ENCODE measurements at regions not wholly inside any gene's neighbourhood (a gene's known extent, or its start where the extent isn't known, plus 50 kb on each side); places are given as distances from the start of the nearest gene placed in this dataset.

DNA sequence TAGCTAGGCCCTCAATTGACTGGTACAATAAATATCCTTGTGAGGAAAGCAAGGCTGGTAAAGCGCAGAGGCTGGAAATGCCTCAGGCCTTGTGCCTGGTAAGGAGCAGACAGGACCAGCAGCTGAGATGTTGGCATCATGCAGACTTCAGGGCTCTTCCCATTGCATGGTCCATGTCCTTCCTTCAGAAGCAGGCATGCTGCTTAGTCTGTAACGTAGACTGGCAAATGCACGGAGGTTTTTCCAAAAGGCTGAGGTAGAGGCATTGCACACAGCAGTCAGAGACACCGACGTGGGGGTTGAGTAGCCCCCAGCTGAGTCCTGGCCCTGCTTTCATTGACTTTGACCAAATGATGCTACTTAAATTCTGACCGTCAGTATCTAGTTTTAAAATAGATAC lies 87.1 kb downstream of the ADRB2 start:
- Histone ChIP-seq H3K4me1 (no peaks in the 10 kb centered on the region), H3K9me3 (no peaks in the 10 kb centered on the region), H3K4me3 (no peak overlapping the region), H3K27me3 (no peaks in the 10 kb centered on the region), H3K27ac (no peak overlapping the region), H3K36me3 (no peaks in the 10 kb centered on the region)
- DNase-seq = no peak
- intact Hi-C loops (cut with DNase I; ENCODE audit: low total_unique reads) = no loop called here
- TF ChIP-seq POLR2A (IDR thresholded peaks at IDR 0.05) = no peak
- TF ChIP-seq, protein P1, sequence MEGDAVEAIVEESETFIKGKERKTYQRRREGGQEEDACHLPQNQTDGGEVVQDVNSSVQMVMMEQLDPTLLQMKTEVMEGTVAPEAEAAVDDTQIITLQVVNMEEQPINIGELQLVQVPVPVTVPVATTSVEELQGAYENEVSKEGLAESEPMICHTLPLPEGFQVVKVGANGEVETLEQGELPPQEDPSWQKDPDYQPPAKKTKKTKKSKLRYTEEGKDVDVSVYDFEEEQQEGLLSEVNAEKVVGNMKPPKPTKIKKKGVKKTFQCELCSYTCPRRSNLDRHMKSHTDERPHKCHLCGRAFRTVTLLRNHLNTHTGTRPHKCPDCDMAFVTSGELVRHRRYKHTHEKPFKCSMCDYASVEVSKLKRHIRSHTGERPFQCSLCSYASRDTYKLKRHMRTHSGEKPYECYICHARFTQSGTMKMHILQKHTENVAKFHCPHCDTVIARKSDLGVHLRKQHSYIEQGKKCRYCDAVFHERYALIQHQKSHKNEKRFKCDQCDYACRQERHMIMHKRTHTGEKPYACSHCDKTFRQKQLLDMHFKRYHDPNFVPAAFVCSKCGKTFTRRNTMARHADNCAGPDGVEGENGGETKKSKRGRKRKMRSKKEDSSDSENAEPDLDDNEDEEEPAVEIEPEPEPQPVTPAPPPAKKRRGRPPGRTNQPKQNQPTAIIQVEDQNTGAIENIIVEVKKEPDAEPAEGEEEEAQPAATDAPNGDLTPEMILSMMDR (IDR thresholded peaks at IDR 0.05) = no peak

DNA sequence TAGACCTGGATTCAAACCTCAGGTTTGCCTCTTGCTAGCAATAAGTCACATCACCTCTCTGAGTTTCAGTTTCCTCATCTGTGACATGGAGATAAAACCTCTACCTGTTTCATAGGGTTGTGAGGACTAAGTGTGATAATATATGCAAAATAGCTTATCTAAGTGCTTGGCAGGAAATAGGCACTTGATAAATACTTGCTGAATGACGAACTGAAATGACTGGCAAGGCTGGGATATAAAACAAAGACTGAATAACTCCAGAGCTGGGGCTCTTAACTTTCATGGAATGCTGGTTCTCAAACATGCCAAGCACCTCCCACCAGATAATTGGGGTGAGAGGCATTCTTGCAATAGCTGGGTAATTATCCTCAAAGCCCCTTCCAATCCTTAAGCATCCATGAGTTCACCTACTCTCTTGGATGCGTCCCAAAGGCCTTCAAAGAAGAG lies 87.6 kb downstream of the ADRB2 start:
- intact Hi-C loops (cut with DNase I; ENCODE audit: low total_unique reads) = no loop called here
- Histone ChIP-seq H3K4me1 (no peaks in the 10 kb centered on the region), H3K4me3 (no peak overlapping the region), H3K36me3 (no peaks in the 10 kb centered on the region), H3K27ac (no peak overlapping the region), H3K9me3 (no peaks in the 10 kb centered on the region), H3K27me3 (no peaks in the 10 kb centered on the region)
- DNase-seq = no peak
- TF ChIP-seq, protein P1 (IDR thresholded peaks at IDR 0.05) = no peak
- no peak for TF ChIP-seq POLR2A (IDR thresholded peaks at IDR 0.05)

DNA sequence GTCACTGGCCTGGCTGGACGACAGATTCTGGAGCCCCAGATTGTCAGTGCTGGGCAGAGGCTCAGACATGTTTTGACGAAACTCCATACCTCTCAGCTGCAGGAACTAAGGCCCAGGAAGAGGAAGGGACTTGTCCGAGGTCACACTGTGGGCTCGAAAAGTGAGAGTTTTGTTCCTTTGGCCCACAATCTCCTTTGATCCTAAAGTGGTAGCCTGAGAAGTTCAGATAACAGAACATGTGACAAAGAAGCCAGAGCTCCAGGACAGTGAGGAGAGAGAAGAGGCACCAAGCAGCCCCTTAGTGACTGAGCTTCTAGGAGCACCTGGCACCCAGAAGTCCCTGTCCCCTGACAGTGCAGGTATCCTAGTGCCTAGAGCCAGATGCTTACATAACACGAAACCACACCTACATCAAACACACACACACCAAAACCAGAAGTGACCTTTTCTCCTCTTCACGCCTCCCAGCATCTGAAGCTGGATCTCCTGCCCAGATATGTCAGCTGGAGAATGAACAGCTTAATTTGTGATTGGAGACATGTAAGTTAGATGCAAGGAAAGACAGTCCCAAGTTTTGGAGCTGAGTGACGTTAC lies 88.9 kb downstream of the ADRB2 start:
- Histone ChIP-seq H3K27ac (no peak overlapping the region), H3K36me3 (no peaks in the 10 kb centered on the region), H3K9me3 (no peaks in the 10 kb centered on the region), H3K4me3 (no peak overlapping the region), H3K27me3 (no peaks in the 10 kb centered on the region), H3K4me1 (no peaks in the 10 kb centered on the region)
- intact Hi-C loops (cut with DNase I; ENCODE audit: low total_unique reads) = no loop called here
- TF ChIP-seq POLR2A (IDR thresholded peaks at IDR 0.05) = no peak
- TF ChIP-seq, protein P1 (IDR thresholded peaks at IDR 0.05) = no peak
- no peak for DNase-seq

DNA sequence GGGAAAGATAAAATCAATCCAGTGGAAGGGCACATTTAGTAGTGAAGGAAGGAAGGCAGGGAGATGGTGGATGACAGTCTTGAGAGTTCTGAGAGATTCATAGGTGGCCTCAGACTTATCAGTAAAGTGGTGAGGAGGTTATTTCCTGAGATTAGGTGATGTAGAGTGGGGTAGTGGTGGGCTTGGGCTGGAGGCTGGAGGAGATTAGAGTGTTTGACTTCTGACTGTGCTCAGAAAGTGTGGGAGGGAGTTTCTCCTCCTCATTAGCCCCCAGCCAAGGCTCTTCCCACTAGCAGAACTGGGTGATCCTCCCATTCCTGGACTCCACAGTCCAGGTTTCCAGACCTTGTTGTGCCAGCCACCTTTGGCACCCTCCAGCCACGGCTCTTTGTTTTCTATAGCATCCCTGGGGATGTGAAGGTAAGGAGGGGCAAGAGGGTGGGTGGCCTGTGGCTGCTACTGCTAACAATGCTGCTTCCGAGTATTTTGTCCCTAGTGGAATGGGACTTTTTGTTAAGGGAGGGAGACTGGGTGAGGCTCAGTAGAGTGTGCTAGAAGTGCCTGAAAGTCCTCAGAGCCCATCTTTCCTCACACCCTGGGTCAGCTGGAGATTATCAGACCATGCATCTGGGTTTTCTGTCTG lies 94.4 kb downstream of the ADRB2 start:
- intact Hi-C loops (cut with DNase I; ENCODE audit: low total_unique reads) = no loop called here
- TF ChIP-seq, protein P1 (IDR thresholded peaks at IDR 0.05) = no peak
- no peak for TF ChIP-seq POLR2A (IDR thresholded peaks at IDR 0.05)

DNA sequence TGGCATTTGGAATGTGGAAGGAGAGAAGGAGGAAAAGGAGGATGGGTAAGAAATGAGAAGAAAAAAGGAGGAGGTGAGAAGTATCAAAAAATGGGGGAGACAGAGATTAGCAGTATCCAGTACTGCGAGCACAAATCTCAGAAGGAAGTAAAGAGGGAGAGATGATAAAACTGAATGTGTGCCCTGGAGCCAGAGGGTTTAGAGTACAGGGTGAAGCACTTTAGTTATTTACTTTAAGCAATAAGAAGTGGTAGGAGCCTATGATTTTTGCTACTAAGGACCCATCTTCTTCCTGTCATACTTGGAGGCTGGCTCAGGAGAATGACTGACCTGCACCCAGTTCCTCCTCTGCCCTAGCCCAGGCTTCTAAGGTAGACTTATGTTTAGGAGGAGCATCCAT lies 94.9 kb downstream of the ADRB2 start:
- H3K9me3 ChIP-seq = no peaks in the 10 kb centered on the region
- no peaks in the 10 kb centered on the region for H3K27me3 ChIP-seq
- H3K36me3 ChIP-seq = no peaks in the 10 kb centered on the region
- intact Hi-C loops (cut with DNase I; ENCODE audit: low total_unique reads) = no loop called here
- no peak overlapping the region for H3K27ac ChIP-seq
- no peak overlapping the region for H3K4me3 ChIP-seq
- DNase-seq = no peak
- H3K4me1 ChIP-seq = no peaks in the 10 kb centered on the region
- TF ChIP-seq POLR2A (IDR thresholded peaks at IDR 0.05) = no peak
- TF ChIP-seq, protein P1 (IDR thresholded peaks at IDR 0.05) = no peak

More for the DNA sequence above, 94.4 kb downstream of the ADRB2 start:
- Histone ChIP-seq H3K9me3 (no peaks in the 10 kb centered on the region), H3K36me3 (no peaks in the 10 kb centered on the region), H3K4me3 (no peak overlapping the region), H3K4me1 (no peaks in the 10 kb centered on the region), H3K27ac (no peak overlapping the region), H3K27me3 (no peaks in the 10 kb centered on the region)
- DNase-seq = no peak
